GM18502 (cell line): ENCODE measurements at regions not wholly inside any gene's neighbourhood (a gene's known extent, or its start where the extent isn't known, plus 50 kb on each side); places are given as distances from the start of the nearest gene placed in this dataset.

ENCODE experiments used
- ATAC-seq: cut with Tn5 transposase; IDR thresholded peaks from one replicate; pipeline ENCODE4 v1.9.1; 2021; ENCODE audit warnings: mild to moderate bottlenecking; ENCODE audit not compliant: unreplicated experiment, poor library complexity

- ATAC-seq, result no peak
These were observed 402.0 kb upstream of the MMADHC start for GRCh38 chr2:149989447-149990063.

- no peak for ATAC-seq
These were observed 400.8 kb upstream of the MMADHC start for GRCh38 chr2:149988361-149988760.

- no peak for ATAC-seq
These were observed 399.3 kb upstream of the MMADHC start for GRCh38 chr2:149986861-149987260.

- ATAC-seq, result no peak
These were observed 396.7 kb upstream of the MMADHC start for GRCh38 chr2:149984311-149984710.

- ATAC-seq, result no peak
These were observed 384.5 kb upstream of the MMADHC start for GRCh38 chr2:149972066-149972465.

GRCh38 chr2:149954981-149955600 is 367.5 kb upstream of the MMADHC start:
- ATAC-seq, result no peak

GRCh38 chr2:149953627-149954026 is 366.1 kb upstream of the MMADHC start:
- no peak for ATAC-seq

- ATAC-seq, result no peak
These were observed 343.9 kb upstream of the MMADHC start for GRCh38 chr2:149931486-149931885.

GRCh38 chr2:149928011-149928410 is 340.4 kb upstream of the MMADHC start:
- ATAC-seq, result no peak

GRCh38 chr2:149926149-149926548 is 338.6 kb upstream of the MMADHC start:
- no peak for ATAC-seq

- no peak for ATAC-seq
These were observed 337.1 kb upstream of the MMADHC start for GRCh38 chr2:149924549-149925213.

- no peak for ATAC-seq
These were observed 336.5 kb upstream of the MMADHC start for GRCh38 chr2:149924028-149924427.

GRCh38 chr2:149921911-149922616 is 334.5 kb upstream of the MMADHC start:
- no peak for ATAC-seq

GRCh38 chr2:149920389-149920788 is 332.8 kb upstream of the MMADHC start:
- no peak for ATAC-seq

GRCh38 chr2:149915151-149915550 is 327.6 kb upstream of the MMADHC start:
- ATAC-seq, result no peak

- no peak for ATAC-seq
These were observed 321.4 kb upstream of the MMADHC start for GRCh38 chr2:149908726-149909683.

- no peak for ATAC-seq
These were observed 319.3 kb upstream of the MMADHC start for GRCh38 chr2:149906886-149907285.

GRCh38 chr2:149904352-149905175 is 317.0 kb upstream of the MMADHC start:
- no peak for ATAC-seq

- no peak for ATAC-seq
These were observed 316.1 kb upstream of the MMADHC start for GRCh38 chr2:149903626-149904025.
